HG02943 (cell line): ENCODE measurements at regions not wholly inside any gene's neighbourhood (a gene's known extent, or its start where the extent isn't known, plus 50 kb on each side); places are given as distances from the start of the nearest gene placed in this dataset.

Experiments used
- ATAC-seq: cut with Tn5 transposase; IDR thresholded peaks from one replicate; pipeline ENCODE4 v1.9.1; 2021; ENCODE audit warnings: mild to moderate bottlenecking, low read depth, moderate library complexity; ENCODE audit not compliant: unreplicated experiment

GRCh38 chr18:5091741-5092140, 105.3 kb downstream of the AKAIN1 start:
- no peak for ATAC-seq

DNA sequence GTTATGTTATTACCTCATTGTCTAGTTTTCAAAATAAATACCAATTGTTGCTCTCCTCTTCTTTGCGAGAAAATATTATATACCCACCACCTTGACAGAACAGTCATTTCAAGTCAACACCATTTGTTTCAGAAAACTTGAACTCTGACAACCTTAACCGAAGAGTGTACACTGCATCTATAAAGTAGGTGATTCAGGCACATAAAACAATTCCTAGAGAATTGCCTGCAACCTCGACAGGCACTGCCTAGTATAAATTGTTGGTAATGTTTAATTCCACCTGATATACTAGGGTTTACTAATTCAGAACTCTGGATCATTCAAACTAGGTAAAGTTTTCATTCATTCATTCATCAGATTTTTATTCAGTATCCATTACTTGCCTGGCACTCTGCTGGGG, 121.8 kb downstream of the AKAIN1 start:
- ATAC-seq = no peak

- no peak for ATAC-seq
These were observed 123.8 kb downstream of the AKAIN1 start for GRCh38 chr18:5073026-5073944.

DNA sequence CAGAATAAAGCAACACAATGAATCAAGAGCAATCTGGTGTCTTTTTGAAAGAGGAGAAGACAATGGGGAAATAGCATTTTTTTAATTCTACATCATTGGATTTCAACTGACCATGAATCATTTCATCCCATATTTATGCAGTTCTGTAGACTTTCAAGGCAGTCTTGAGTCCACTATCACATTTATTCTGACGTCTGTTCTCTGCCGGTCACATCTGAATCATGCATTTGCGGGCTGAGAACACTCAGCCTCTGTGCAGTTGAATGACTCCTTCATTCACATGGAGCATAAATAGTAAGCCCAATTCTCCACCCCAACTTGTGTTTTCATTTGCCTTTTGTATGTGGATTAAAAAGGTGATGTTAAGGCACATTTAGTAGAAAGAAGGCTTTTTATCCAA, 128.2 kb downstream of the AKAIN1 start:
- no peak for ATAC-seq

GRCh38 chr18:5066380-5066977, 130.6 kb downstream of the AKAIN1 start:
- ATAC-seq = no peak

DNA sequence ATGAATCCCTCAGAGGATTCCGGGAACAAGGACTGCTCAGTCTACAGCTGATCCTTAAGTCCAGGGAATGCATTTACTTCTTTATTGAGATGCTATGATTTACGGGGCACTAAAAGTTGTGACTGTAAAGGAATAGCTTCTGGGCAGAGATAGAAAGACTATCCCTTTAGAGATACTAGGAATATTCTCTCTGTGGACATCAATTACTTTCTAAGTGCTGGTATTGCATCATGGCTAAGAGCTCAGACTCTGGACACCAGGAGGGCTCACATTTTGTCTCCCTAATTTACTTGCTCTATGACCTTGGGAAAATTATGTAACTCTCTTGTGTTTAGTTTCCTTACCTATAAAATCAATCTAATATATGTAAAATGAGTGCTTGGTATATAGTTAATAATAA, 131.4 kb downstream of the AKAIN1 start:
- ATAC-seq = no peak

DNA sequence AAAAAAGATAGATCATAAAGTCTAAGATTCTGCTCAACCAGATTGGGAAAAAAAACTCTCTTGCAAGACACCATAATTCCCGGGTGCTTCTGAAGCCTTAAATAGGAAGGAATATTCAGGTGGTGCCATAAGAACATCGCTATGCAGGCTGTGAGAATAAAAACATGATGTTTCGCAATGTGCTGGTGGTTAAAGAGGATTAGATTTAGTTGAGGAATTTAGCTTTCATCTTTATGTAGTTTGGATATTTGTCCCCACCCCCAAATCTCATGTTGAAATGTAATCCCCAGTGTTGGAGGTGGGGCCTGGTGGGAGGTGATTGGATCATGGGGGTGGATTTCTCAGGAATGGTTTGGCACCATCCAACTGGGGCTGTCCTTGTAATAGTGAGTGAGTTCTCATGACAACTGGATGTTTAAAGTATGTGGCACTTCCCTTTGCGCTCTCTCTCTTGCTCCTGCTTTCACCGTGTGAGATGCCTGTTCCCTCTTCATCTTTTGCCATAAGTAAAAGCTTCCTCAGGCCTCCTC, 132.2 kb downstream of the AKAIN1 start:
- no peak for ATAC-seq

DNA sequence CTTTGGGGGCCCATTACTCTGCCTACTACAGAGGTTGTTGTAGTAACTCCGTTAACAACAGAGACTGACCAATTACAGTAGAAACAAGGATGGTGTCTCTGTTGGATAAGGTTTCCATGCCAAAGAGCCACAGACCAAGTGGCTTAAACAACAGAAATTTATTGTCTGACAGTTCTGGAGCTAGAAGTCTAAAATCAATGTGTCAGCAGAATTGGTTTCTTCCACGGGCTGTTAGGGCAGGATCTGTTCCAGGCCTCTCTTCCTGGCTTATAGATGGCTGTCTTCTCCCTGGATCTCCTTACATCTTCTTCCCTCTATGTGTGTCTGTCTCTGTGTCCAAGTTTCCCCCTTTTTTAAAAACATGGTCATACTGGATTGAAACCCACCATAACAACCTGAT, 135.3 kb downstream of the AKAIN1 start:
- ATAC-seq = no peak

- ATAC-seq = no peak
These were observed 136.5 kb downstream of the AKAIN1 start for GRCh38 chr18:5060543-5060942.

GRCh38 chr18:5059696-5060032, 137.4 kb downstream of the AKAIN1 start:
- no peak for ATAC-seq

DNA sequence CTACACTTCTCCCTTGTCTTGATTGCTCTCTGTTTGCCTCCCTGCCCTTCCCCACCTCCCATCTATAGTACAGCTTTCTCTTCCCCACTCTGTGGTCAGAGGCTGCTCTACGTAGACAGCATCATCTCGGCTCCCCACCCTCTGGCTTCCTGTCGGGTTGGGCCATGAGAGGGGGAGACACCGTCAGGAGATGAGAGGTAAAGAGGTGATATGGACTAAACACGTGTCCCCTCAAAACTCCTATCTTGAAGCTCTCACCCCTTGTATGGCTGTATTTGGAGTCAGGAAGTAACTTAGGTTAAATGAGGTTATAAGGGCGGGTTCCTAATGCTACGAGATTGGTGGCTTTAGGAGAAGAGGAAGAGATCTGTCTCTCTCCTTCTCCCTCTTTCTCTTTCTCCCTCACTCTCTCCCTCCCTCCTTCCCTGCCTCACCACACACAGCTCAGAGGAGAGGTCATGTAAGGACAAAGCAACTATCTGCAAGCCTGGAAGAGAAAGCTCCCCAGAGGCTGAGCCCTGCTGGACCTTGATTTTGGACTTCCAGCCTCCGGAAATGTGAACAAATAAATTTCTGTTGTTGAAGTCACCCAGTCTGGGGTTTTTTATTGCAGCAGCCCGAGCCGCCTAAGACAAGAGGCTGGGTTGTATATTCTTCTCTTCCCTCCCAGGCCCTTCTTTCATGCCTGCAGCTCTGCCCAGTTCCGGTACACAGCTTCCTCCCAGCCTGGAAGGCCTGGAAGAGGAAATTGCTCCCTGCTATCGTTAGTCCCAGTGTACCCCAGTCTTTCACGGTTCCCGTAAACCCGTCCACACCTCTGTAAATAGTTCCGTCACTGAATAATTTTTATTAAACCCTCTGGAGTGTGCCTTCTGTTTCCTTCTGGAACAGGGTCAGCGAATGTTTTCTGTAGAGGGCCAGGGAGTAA, 138.0 kb downstream of the AKAIN1 start:
- no peak for ATAC-seq

GRCh38 chr18:5057386-5058348, 139.4 kb downstream of the AKAIN1 start:
- ATAC-seq = no peak

DNA sequence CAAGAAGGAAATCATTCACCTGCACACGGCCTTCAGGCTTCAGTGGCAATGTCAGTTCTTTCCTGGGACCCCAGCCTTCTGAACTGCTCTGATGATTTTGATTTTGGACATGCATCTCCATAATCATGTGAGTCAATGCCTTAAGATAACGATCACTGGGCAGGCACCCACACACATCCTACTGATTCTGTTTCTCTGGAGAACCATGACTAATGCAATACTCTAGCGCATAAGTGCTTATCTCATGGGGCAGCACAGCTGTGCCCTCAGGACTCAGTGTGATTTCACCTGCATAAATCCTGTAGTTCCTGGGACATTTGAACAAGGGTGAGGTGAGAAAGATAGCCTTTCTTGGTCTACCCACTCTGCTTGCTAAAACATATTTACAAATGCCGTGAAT, 144.6 kb downstream of the AKAIN1 start:
- no peak for ATAC-seq

GRCh38 chr18:5051207-5051606, 145.8 kb downstream of the AKAIN1 start:
- ATAC-seq = no peak

- ATAC-seq = no peak
These were observed 147.9 kb downstream of the AKAIN1 start for GRCh38 chr18:5049124-5049523.

DNA sequence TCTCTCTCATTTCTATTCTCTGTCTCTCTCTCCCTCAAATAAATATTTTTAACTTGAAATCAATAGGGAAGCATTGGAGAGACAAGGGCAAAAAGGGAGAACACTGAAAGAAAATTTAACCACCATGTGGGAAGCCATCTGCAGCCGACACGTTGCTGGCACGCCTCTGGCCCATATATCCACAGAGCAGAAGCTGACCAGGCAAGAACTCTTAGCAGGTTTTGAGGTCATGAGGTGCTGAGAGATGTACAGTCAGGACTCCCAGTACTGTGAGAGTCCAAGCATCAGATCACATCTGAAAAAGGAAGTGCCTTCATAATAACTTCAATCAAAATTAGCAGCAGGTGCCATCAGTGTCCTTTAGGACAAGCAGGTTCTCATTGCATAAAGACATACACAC, 156.6 kb downstream of the AKAIN1 start:
- ATAC-seq = no peak

DNA sequence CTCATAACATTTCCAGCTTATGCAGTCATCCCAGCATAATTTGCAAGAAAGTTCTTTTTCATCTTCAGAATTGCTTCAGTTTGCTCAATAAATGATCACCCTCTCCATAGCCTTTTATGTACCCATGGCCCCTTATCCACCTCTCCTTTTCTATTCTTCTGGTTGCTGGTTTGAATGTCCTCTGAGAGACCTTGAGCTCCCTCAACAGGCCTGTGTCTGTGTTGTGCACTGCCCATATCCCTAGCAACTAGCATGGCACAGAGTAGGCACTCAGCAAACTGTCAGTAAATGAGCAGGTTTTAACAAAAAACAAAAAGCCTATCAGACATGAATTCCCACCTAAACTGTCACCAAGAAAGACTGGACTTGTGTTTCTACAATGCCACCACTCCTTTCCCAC, 160.5 kb downstream of the AKAIN1 start:
- ATAC-seq = no peak

DNA sequence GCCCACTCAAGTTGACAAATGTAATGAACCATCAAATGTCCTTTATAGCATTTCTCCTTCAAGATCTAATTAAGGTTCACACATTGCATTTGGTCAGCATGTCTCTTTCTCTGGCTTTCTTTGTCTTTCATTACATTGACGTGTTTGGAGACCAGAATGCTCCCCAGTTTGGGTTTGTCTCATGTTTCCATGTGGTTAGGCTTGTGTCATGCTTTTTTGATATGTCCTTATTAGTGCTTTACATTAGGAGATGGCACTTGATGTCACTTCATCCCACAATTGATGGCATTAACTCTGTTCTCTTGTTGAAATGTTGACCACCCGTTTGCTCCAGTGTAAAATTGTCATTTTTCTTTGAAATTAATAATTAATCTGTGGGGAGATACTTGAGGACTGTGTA, 165.8 kb downstream of the AKAIN1 start:
- ATAC-seq = no peak

- no peak for ATAC-seq
These were observed 166.4 kb downstream of the AKAIN1 start for GRCh38 chr18:5030636-5031035.

- ATAC-seq = no peak
These were observed 167.5 kb downstream of the AKAIN1 start for GRCh38 chr18:5029592-5029991.
